SK-N-SH (cell line): ENCODE measurements at regions not wholly inside any gene's neighbourhood (a gene's known extent, or its start where the extent isn't known, plus 50 kb on each side); places are given as distances from the start of the nearest gene placed in this dataset.

ENCODE experiments used
- CTCF ChIA-PET: fragments of 300-600, 350-600 bp; formaldehyde crosslinking; extraction: SDS; loops from one replicate; lab custom pipeline; 2021; lab: Yijun Ruan, JAX
- POLR2A ChIA-PET: fragments of 350-600 bp; sonication (Branson Sonifier 250); formaldehyde crosslinking; extraction: SDS; loops from one replicate; lab custom pipeline; 2020; ENCODE audit warnings: antibody characterized with exemption, inconsistent platforms; lab: Yijun Ruan, JAX
- DNase-seq: peaks from one replicate; pipeline ENCODE4 v3.0.0; 2012
- H2AFZ ChIP-seq: fragments of 200-600 bp; sonication (generic); 2 replicates; pipeline ENCODE4 v1.8.1; 2016; ENCODE audit warnings: antibody characterized with exemption, mild to moderate bottlenecking, low read depth
- H3F3A ChIP-seq: fragments of 200-600 bp; sonication (generic); replicated peaks from 2 replicates; pipeline ENCODE3; 2016; ENCODE audit warnings: antibody characterized with exemption, mild to moderate bottlenecking; ENCODE audit not compliant: insufficient read depth
- H3K27ac ChIP-seq, 2 experiments: fragments of 200-500 bp in 1 of 2; fragments of 200-600 bp in 1 of 2; sonication (Bioruptor generic) in 1 of 2; sonication (generic), shearing (Covaris generic) in 1 of 2; 2 replicates each; pipeline versions ENCODE4 v1.5.1 to v1.6.1; 2014 to 2016; ENCODE audit warnings: low read depth in 2 of 2, inconsistent platforms in 1 of 2, low read length in 1 of 2, mild to moderate bottlenecking in 1 of 2, mixed read lengths in 1 of 2
- H3K27me3 ChIP-seq: fragments of 200-600 bp; sonication (generic), shearing (Covaris generic); 2 replicates; pipeline ENCODE4 v1.6.1; 2016; ENCODE audit warnings: mixed run types; ENCODE audit not compliant: insufficient read depth
- H3K36me3 ChIP-seq, 2 experiments: fragments of 200-500 bp in 1 of 2; fragments of 200-600 bp in 1 of 2; sonication (Bioruptor generic) in 1 of 2; sonication (generic) in 1 of 2; replicated peaks in 1 of 2; 2 replicates each; pipeline versions ENCODE3 to v1.5.1; 2014 to 2016; ENCODE audit warnings: low read length in 1 of 2, mild to moderate bottlenecking in 1 of 2; ENCODE audit not compliant: insufficient read depth in 2 of 2, control insufficient read depth in 1 of 2
- H3K4me1 ChIP-seq, 2 experiments: fragments of 200-500 bp in 1 of 2; fragments of 200-600 bp in 1 of 2; sonication (Bioruptor generic) in 1 of 2; sonication (generic), shearing (Covaris generic) in 1 of 2; 2 replicates each; pipeline versions ENCODE4 v1.5.1 to v1.6.1; 2014 to 2016; ENCODE audit warnings: low read depth in 1 of 2, low read length in 1 of 2, mixed run types in 1 of 2; ENCODE audit not compliant: insufficient read depth in 2 of 2, control insufficient read depth in 1 of 2
- H3K4me2 ChIP-seq: fragments of 200-600 bp; sonication (generic), shearing (Covaris generic); 2 replicates; pipeline ENCODE4 v1.6.1; 2017; ENCODE audit warnings: mixed run types
- H3K4me3 ChIP-seq, 2 experiments: fragments of 200-500 bp in 1 of 2; fragments of 200-600 bp in 1 of 2; sonication (Bioruptor generic) in 1 of 2; sonication (generic), shearing (Covaris generic) in 1 of 2; 2 replicates each; pipeline versions ENCODE4 v1.5.1 to v1.8.1; 2014 to 2016; ENCODE audit warnings: low read depth in 2 of 2, inconsistent platforms in 1 of 2, low read length in 1 of 2, mild to moderate bottlenecking in 1 of 2, mixed read lengths in 1 of 2, moderate library complexity in 1 of 2
- H3K79me2 ChIP-seq: fragments of 200-600 bp; sonication (generic); 2 replicates; pipeline ENCODE4 v1.8.1; 2017; ENCODE audit warnings: mild to moderate bottlenecking; ENCODE audit not compliant: insufficient read depth
- H3K9ac ChIP-seq: fragments of 200-600 bp; sonication (generic); 2 replicates; pipeline ENCODE4 v1.6.1; 2017; ENCODE audit warnings: mixed run types
- H3K9me2 ChIP-seq: fragments of 200-600 bp; sonication (generic); 2 replicates; pipeline ENCODE4 v1.6.1; 2017; ENCODE audit warnings: mixed run types
- H3K9me3 ChIP-seq: fragments of 200-600 bp; sonication (generic); 2 replicates; pipeline ENCODE4 v1.6.1; 2017; ENCODE audit warnings: mixed run types, mild to moderate bottlenecking, moderate library complexity
- H4K20me1 ChIP-seq: fragments of 200-600 bp; sonication (generic); 2 replicates; pipeline ENCODE4 v1.6.1; 2017; ENCODE audit warnings: mild to moderate bottlenecking, mixed run types; ENCODE audit not compliant: insufficient read depth
- CTCF ChIP-seq: fragments of 200-600 bp; sonication (generic); IDR thresholded peaks from 2 replicates; pipeline ENCODE4 v1.6.1; 2017; ENCODE audit warnings: antibody characterized with exemption, mild to moderate bottlenecking, moderate library complexity
- IRF3 ChIP-seq: fragments of 150-350 bp; IDR thresholded peaks from 2 replicates; pipeline ENCODE4 v1.6.1; 2016; ENCODE audit warnings: mild to moderate bottlenecking, low read depth, low read length
- MXI1 ChIP-seq: IDR thresholded peaks from 2 replicates; pipeline ENCODE4 v1.6.1; 2012; ENCODE audit warnings: mild to moderate bottlenecking, low read depth, low read length, improper control_type of control experiment
- POLR2AphosphoS5 ChIP-seq: IDR thresholded peaks from 2 replicates; pipeline ENCODE4 v1.6.1; 2012; ENCODE audit warnings: low read depth, low read length
- RAD21 ChIP-seq: IDR thresholded peaks from 2 replicates; pipeline ENCODE4 v1.6.1; 2012; ENCODE audit warnings: mild to moderate bottlenecking, low read length
- RCOR1 ChIP-seq: fragments of 150-350 bp; IDR thresholded peaks from 2 replicates; pipeline ENCODE4 v1.6.1; 2017; ENCODE audit warnings: antibody characterized with exemption, low read length
- TCF12 ChIP-seq: IDR thresholded peaks from 2 replicates; pipeline ENCODE4 v1.4.0; 2012
- USF1 ChIP-seq: IDR thresholded peaks from 2 replicates; pipeline ENCODE4 v1.4.0; 2012; ENCODE audit warnings: low read depth, borderline replicate concordance
- WGBS: methylation state at CpG from one replicate; pipeline ENCODE4 v1.1.6; 2017; ENCODE audit warnings: low lambda C conversion rate; 5-methylcytosine and 5-hydroxymethylcytosine counted together

- Histone ChIP-seq H3K27me3 (no peaks in the 10 kb centered on the region), H3F3A (no peaks in the 10 kb centered on the region), H3K27ac (no peak overlapping the region), H3K4me2 (no peak overlapping the region), H4K20me1 (no peaks in the 10 kb centered on the region), H3K9ac (no peak overlapping the region), H3K4me3 (no peak overlapping the region), H3K9me2 (no peaks in the 10 kb centered on the region), H3K36me3 (no peaks in the 10 kb centered on the region), H3K79me2 (no peaks in the 10 kb centered on the region), H3K9me3 (no peaks in the 10 kb centered on the region), H2AFZ (no peak overlapping the region), H3K4me1 (no peaks in the 10 kb centered on the region; a peak in 1 of 4 replicates)
- TF ChIP-seq TCF12: no peak
- DNase-seq: no peak
- WGBS: 75% methylated on average over 5 of the region's 5 CpGs
- CTCF ChIA-PET: interaction anchor here (1.3 kb wide), 1 partner anchor 11 kb away, joined by 4 read pairs; no protein-coding TSS in a partner anchor
- POLR2A ChIA-PET: no interaction called here
Observed at GRCh38 chr2:56021579-56021978, 98.0 kb upstream of the EFEMP1 start.

- no peaks in the 10 kb centered on the region for H3K9me3 ChIP-seq
- TF ChIP-seq POLR2AphosphoS5: no peak
- TF ChIP-seq USF1: no peak
- TF ChIP-seq CTCF: no peak
- TF ChIP-seq RAD21: no peak
- no peak for TF ChIP-seq MXI1
- no peak for TF ChIP-seq TCF12
- TF ChIP-seq IRF3: no peak
- no peak for TF ChIP-seq RCOR1
- 62% methylated on average over 1 of the region's 1 CpG for WGBS
- H3K4me2 ChIP-seq: no peak overlapping the region
- no peaks in the 10 kb centered on the region for H3K27me3 ChIP-seq
- DNase-seq: no peak
- ChIA-PET POLR2A (no interaction called here), CTCF (no interaction called here)
- no peaks in the 10 kb centered on the region for H4K20me1 ChIP-seq
- H3K9ac ChIP-seq: no peak overlapping the region
- H3F3A ChIP-seq: no peaks in the 10 kb centered on the region
- no peaks in the 10 kb centered on the region for H3K79me2 ChIP-seq
- H3K4me1 ChIP-seq: no peaks in the 10 kb centered on the region
- no peak overlapping the region for H3K4me3 ChIP-seq
- no peaks in the 10 kb centered on the region for H3K9me2 ChIP-seq
- no peak overlapping the region for H3K27ac ChIP-seq
- H2AFZ ChIP-seq: no peak overlapping the region
- no peaks in the 10 kb centered on the region for H3K36me3 ChIP-seq
Observed at GRCh38 chr2:56025469-56026193, 102.0 kb upstream of the EFEMP1 start.
